CD4-positive, CD25-positive, alpha-beta regulatory T cell (primary cell): ENCODE measurements at regions not wholly inside any gene's neighbourhood (a gene's known extent, or its start where the extent isn't known, plus 50 kb on each side); places are given as distances from the start of the nearest gene placed in this dataset.

Source experiments
- ATAC-seq, 2 donors: fragments of 150-1000 bp; cut with Tn5 transposase; one replicate each; pipeline ENCODE4 v1.10.0; 2021; ENCODE audit warnings: low read depth in 2 of 2, moderate number of reproducible peaks in 2 of 2, moderate library complexity in 1 of 2
- DNase-seq, 3 donors: peaks; one replicate each; pipeline versions ENCODE4 v3.0.0 to v3.0.0-alpha.2; 2012 to 2022; ENCODE audit warnings: mixed read lengths in 1 of 3
- H3K27ac ChIP-seq: one replicate; pipeline ENCODE4 v1.7.0; 2013; ENCODE audit warnings: mild to moderate bottlenecking, low read length; ENCODE audit not compliant: insufficient read depth, poor library complexity, severe bottlenecking
- H3K27me3 ChIP-seq: one replicate; pipeline ENCODE4 v1.7.0; 2013; ENCODE audit warnings: low read length; ENCODE audit not compliant: control insufficient read depth, insufficient read depth
- H3K36me3 ChIP-seq: one replicate; pipeline ENCODE4 v1.7.0; 2013; ENCODE audit warnings: mild to moderate bottlenecking, low read length, moderate library complexity; ENCODE audit not compliant: control insufficient read depth, insufficient read depth
- H3K4me1 ChIP-seq: 2 replicates; pipeline ENCODE4 v1.7.0; 2013; ENCODE audit warnings: mild to moderate bottlenecking, low read length; ENCODE audit not compliant: insufficient read depth, control insufficient read depth, poor library complexity, severe bottlenecking
- H3K4me3 ChIP-seq: one replicate; pipeline ENCODE4 v1.7.0; 2013; ENCODE audit warnings: low read depth, mild to moderate bottlenecking, low read length, moderate library complexity
- H3K9me3 ChIP-seq, 2 experiments: 1 replicate in 1 of 2; 2 replicates in 1 of 2; pipeline ENCODE4 v1.7.0; 2013; ENCODE audit warnings: low read length in 2 of 2, mild to moderate bottlenecking in 1 of 2, moderate library complexity in 1 of 2; ENCODE audit not compliant: control insufficient read depth in 2 of 2
- H3K27ac Mint-ChIP-seq, 3 donors: one replicate each; pipeline ENCODE4 v1.8.0; 2020 to 2022; ENCODE audit warnings: mild to moderate bottlenecking in 3 of 3, mixed read lengths in 3 of 3, moderate library complexity in 2 of 3
- H3K27me3 Mint-ChIP-seq: one replicate; pipeline ENCODE4 v1.8.0; 2022; ENCODE audit warnings: mild to moderate bottlenecking, mixed read lengths
- H3K36me3 Mint-ChIP-seq: one replicate; pipeline ENCODE4 v1.8.0; 2020; ENCODE audit warnings: mixed read lengths
- H3K4me1 Mint-ChIP-seq, 4 donors: one replicate each; pipeline ENCODE4 v1.8.0; 2020 to 2022; ENCODE audit warnings: mixed read lengths in 4 of 4, mild to moderate bottlenecking in 1 of 4
- H3K4me3 Mint-ChIP-seq, 4 donors: one replicate each; pipeline ENCODE4 v1.8.0; 2020 to 2022; ENCODE audit warnings: mild to moderate bottlenecking in 4 of 4, mixed read lengths in 4 of 4, moderate library complexity in 3 of 4
- H3K9me3 Mint-ChIP-seq, 7 donors: one replicate each; pipeline ENCODE4 v1.8.0; 2020 to 2022; ENCODE audit warnings: mixed read lengths in 7 of 7, mild to moderate bottlenecking in 3 of 7, moderate library complexity in 2 of 7

- H3K4me3 Mint-ChIP-seq: no peak overlapping the region
- H3K9me3 ChIP-seq: peaks cover 0 to 10% of the 10 kb centered on the region in 2 experiments
- no peak overlapping the region for H3K4me3 ChIP-seq
- ATAC-seq: no peak
- no peaks in the 10 kb centered on the region for H3K4me1 Mint-ChIP-seq
- no peak for DNase-seq
- no peak overlapping the region for H3K27ac ChIP-seq
- H3K27ac Mint-ChIP-seq: no peak overlapping the region
- H3K4me1 ChIP-seq: no peaks in the 10 kb centered on the region
- H3K36me3 Mint-ChIP-seq: no peaks in the 10 kb centered on the region
- H3K9me3 Mint-ChIP-seq: peaks cover 4 to 16% (median 9%) of the 10 kb centered on the region in 7 donors
- H3K36me3 ChIP-seq: no peaks in the 10 kb centered on the region
- H3K27me3 ChIP-seq: no peaks in the 10 kb centered on the region
- no peaks in the 10 kb centered on the region for H3K27me3 Mint-ChIP-seq
Measured at GRCh38 chr7:10239695-10240345, 733.9 kb upstream of the PHF14 start.

DNA sequence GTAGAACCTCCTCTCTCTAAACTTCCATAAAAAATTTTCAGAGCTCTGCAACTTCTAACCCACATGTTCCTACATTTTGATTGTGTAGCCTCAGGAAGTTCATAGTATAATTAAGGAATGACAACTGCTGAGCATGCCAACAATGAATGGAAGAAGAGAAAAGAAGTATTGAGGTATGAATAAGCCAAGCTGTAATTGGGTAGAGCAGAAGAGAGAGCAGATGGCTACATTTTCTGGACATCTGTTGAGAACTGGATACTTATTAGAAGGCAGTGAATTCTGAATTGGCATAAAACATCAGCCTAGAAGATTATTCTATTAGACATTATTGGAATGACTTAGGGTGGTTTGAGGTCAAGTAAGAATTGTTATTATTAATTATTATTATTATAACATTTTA, 728.3 kb upstream of the PHF14 start:
- no peaks in the 10 kb centered on the region for H3K4me1 ChIP-seq
- no peaks in the 10 kb centered on the region for H3K27me3 ChIP-seq
- H3K4me1 Mint-ChIP-seq: no peaks in the 10 kb centered on the region
- H3K27ac ChIP-seq: no peak overlapping the region
- DNase-seq (no peak), ATAC-seq (no peak)
- H3K9me3 ChIP-seq: peaks cover 6 to 12% of the 10 kb centered on the region in 2 experiments
- no peaks in the 10 kb centered on the region for H3K36me3 ChIP-seq
- H3K4me3 ChIP-seq: no peak overlapping the region
- H3K9me3 Mint-ChIP-seq: peaks cover 3 to 22% (median 13%) of the 10 kb centered on the region in 7 donors
- H3K27me3 Mint-ChIP-seq: no peaks in the 10 kb centered on the region
- no peaks in the 10 kb centered on the region for H3K36me3 Mint-ChIP-seq
- no peak overlapping the region for H3K4me3 Mint-ChIP-seq
- H3K27ac Mint-ChIP-seq: no peak overlapping the region

DNA sequence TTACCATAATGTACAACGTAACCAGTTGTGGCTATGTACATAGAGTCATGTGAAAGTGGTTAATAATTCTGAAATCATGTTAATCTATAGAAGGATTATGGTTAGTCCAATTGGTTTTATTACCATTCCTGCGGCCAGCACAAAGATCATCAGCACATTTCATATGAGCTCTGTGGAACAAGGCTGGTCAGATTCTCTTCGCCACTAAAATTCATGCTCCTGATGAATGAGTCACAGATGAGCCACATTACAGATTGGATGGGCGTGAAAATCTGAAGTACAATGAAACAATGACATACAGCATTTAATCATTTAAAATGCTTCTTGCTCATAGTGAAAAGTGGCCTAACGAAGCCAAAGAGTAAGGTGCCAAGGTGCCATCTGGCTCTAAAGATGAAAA, 716.2 kb upstream of the PHF14 start:
- Histone ChIP-seq H3K9me3 (no peaks in the 10 kb centered on the region), H3K36me3 (no peaks in the 10 kb centered on the region), H3K27ac (no peak overlapping the region), H3K4me3 (no peak overlapping the region), H3K4me1 (no peaks in the 10 kb centered on the region), H3K27me3 (no peaks in the 10 kb centered on the region)
- no peaks in the 10 kb centered on the region for H3K36me3 Mint-ChIP-seq
- no peak overlapping the region for H3K4me3 Mint-ChIP-seq
- no peaks in the 10 kb centered on the region for H3K27me3 Mint-ChIP-seq
- H3K9me3 Mint-ChIP-seq: peaks cover 0 to 26% (median 4%) of the 10 kb centered on the region in 7 donors
- ATAC-seq (no peak), DNase-seq (no peak)
- H3K27ac Mint-ChIP-seq: no peak overlapping the region
- no peaks in the 10 kb centered on the region for H3K4me1 Mint-ChIP-seq

DNA sequence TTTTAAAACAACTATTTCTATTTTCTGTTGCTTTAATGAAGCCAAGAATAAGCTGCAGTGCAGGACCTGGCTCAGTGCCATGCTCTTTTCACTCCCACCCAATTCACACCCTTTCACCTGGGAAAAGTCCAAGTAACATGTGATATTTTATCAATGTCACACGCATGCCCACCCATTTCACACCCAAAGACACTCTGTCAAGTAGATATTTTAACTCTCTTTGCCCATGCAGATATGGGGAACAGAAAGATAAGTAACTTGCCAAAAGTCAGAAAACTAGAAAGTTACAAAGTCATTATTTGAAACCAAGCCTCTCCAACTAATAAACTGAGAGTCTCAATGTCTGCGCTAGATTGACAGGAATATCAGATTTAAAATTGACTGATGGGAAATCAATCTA, 706.7 kb upstream of the PHF14 start:
- no peak overlapping the region for H3K27ac Mint-ChIP-seq
- Histone ChIP-seq H3K27ac (no peak overlapping the region), H3K9me3 (no peaks in the 10 kb centered on the region), H3K4me1 (no peaks in the 10 kb centered on the region), H3K27me3 (no peaks in the 10 kb centered on the region), H3K36me3 (no peaks in the 10 kb centered on the region), H3K4me3 (no peak overlapping the region)
- ATAC-seq (no peak), DNase-seq (no peak)
- H3K27me3 Mint-ChIP-seq: no peaks in the 10 kb centered on the region
- peaks cover 1 to 10% (median 7%) of the 10 kb centered on the region in 7 donors for H3K9me3 Mint-ChIP-seq
- peaks cover 0 to 2% (median 0%) of the 10 kb centered on the region in 4 donors for H3K4me1 Mint-ChIP-seq
- no peak overlapping the region for H3K4me3 Mint-ChIP-seq
- no peaks in the 10 kb centered on the region for H3K36me3 Mint-ChIP-seq

- H3K9me3 ChIP-seq: no peaks in the 10 kb centered on the region
- Mint-ChIP-seq H3K4me1 (peaks cover 0 to 2% (median 0%) of the 10 kb centered on the region in 4 donors), H3K27ac (no peak overlapping the region)
Measured at GRCh38 chr7:10268034-10268433, 705.6 kb upstream of the PHF14 start.

GRCh38 chr7:10282909-10283308, 690.8 kb upstream of the PHF14 start:
- H3K36me3 Mint-ChIP-seq: no peaks in the 10 kb centered on the region
- ATAC-seq (no peak), DNase-seq (no peak)
- H3K4me1 ChIP-seq: no peaks in the 10 kb centered on the region
- H3K27ac Mint-ChIP-seq: no peak overlapping the region
- H3K4me1 Mint-ChIP-seq: no peaks in the 10 kb centered on the region
- no peak overlapping the region for H3K4me3 ChIP-seq
- H3K4me3 Mint-ChIP-seq: no peak overlapping the region
- H3K36me3 ChIP-seq: no peaks in the 10 kb centered on the region
- H3K27me3 Mint-ChIP-seq: no peaks in the 10 kb centered on the region
- no peak overlapping the region for H3K27ac ChIP-seq
- H3K9me3 ChIP-seq: no peaks in the 10 kb centered on the region
- peaks cover 0 to 9% (median 3%) of the 10 kb centered on the region in 7 donors for H3K9me3 Mint-ChIP-seq
- H3K27me3 ChIP-seq: no peaks in the 10 kb centered on the region

More at GRCh38 chr7:10268034-10268433, 705.6 kb upstream of the PHF14 start:
- H3K9me3 Mint-ChIP-seq: peaks cover 3 to 12% (median 8%) of the 10 kb centered on the region in 7 donors
- H3K4me3 Mint-ChIP-seq: no peak overlapping the region
- H3K27me3 Mint-ChIP-seq: no peaks in the 10 kb centered on the region
- no peaks in the 10 kb centered on the region for H3K36me3 ChIP-seq
- no peaks in the 10 kb centered on the region for H3K36me3 Mint-ChIP-seq
- H3K27ac ChIP-seq: no peak overlapping the region
- no peaks in the 10 kb centered on the region for H3K27me3 ChIP-seq
- DNase-seq (no peak), ATAC-seq (no peak)
- no peak overlapping the region for H3K4me3 ChIP-seq
- H3K4me1 ChIP-seq: no peaks in the 10 kb centered on the region

- Histone ChIP-seq H3K4me1 (no peaks in the 10 kb centered on the region), H3K27ac (no peak overlapping the region), H3K4me3 (no peak overlapping the region), H3K27me3 (no peaks in the 10 kb centered on the region), H3K36me3 (no peaks in the 10 kb centered on the region), H3K9me3 (no peaks in the 10 kb centered on the region)
- ATAC-seq (no peak), DNase-seq (no peak)
- Mint-ChIP-seq H3K4me3 (no peak overlapping the region), H3K4me1 (no peaks in the 10 kb centered on the region), H3K27ac (no peak overlapping the region), H3K36me3 (no peaks in the 10 kb centered on the region), H3K9me3 (peaks cover 0 to 7% (median 2%) of the 10 kb centered on the region in 7 donors), H3K27me3 (no peaks in the 10 kb centered on the region)
Measured at GRCh38 chr7:10284001-10284400, 689.7 kb upstream of the PHF14 start.

DNA sequence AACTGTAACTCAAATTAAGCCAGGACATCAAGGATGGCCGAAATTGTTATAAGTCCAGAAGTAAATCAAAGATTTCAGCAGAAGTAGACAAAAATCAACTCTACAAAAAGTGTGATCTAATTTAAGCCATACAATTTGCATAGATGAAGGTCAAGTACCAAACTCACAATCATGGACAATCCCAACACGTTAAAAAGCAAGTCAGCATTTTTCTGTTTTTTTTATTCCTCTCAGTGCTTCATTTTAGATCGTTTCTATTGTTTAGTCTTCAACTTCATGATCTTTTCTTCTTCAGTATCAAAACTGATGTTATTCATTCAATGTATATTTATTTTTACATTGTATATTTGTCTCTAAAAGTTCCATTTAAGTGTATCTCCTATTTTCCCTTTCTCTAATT, 674.3 kb upstream of the PHF14 start:
- Histone ChIP-seq H3K36me3 (no peaks in the 10 kb centered on the region), H3K27ac (no peak overlapping the region), H3K9me3 (no peaks in the 10 kb centered on the region), H3K27me3 (no peaks in the 10 kb centered on the region), H3K4me1 (no peaks in the 10 kb centered on the region), H3K4me3 (no peak overlapping the region)
- H3K9me3 Mint-ChIP-seq: peaks cover 0 to 11% (median 0%) of the 10 kb centered on the region in 7 donors
- no peaks in the 10 kb centered on the region for H3K36me3 Mint-ChIP-seq
- DNase-seq (no peak), ATAC-seq (no peak)
- no peak overlapping the region for H3K4me3 Mint-ChIP-seq
- H3K27ac Mint-ChIP-seq: no peak overlapping the region
- no peaks in the 10 kb centered on the region for H3K4me1 Mint-ChIP-seq
- H3K27me3 Mint-ChIP-seq: no peaks in the 10 kb centered on the region
